ENCODE measurements at regions not wholly inside any gene's neighbourhood (a gene's known extent, or its start where the extent isn't known, plus 50 kb on each side); places are given as distances from the start of the nearest gene placed in this dataset.
"Not testable (repeated sequence)": the region's sequence is repeated elsewhere in the genome, so short reads cannot be mapped to it uniquely, and the experiment has no call there.

GRCh38 chr7:153969016-153969415, 83.2 kb upstream of the DPP6 start:
- TF ChIP-seq CTCF (tag by site-specific recombination; IDR thresholded peaks at IDR 0.05); ZBTB6 (tag by site-specific recombination; IDR thresholded peaks at IDR 0.05); ZNF133 (tag by site-specific recombination; IDR thresholded peaks at IDR 0.05); ZNF350 (tag by site-specific recombination; IDR thresholded peaks at IDR 0.05); ZNF48 (tag by site-specific recombination; IDR thresholded peaks at IDR 0.05); PRDM10 (tag by site-specific recombination; IDR thresholded peaks at IDR 0.05); ZNF830 (tag by site-specific recombination; IDR thresholded peaks at IDR 0.05; ENCODE audit: low read depth); ZNF76 (tag by site-specific recombination; IDR thresholded peaks at IDR 0.05; ENCODE audit: borderline replicate concordance, low read depth); ZBTB26 (tag by site-specific recombination; optimal IDR thresholded peaks at IDR 0.05); ZBTB44 (tag by site-specific recombination; IDR thresholded peaks at IDR 0.05); ZNF624 (tag by site-specific recombination; IDR thresholded peaks at IDR 0.05); ZNF184 (tag by site-specific recombination; IDR thresholded peaks at IDR 0.05); ZNF174 (tag by site-specific recombination; IDR thresholded peaks at IDR 0.05); ZNF776 (tag by site-specific recombination; IDR thresholded peaks at IDR 0.05; ENCODE audit: borderline replicate concordance): not testable (repeated sequence)
